ENCODE measurements at regions not wholly inside any gene's neighbourhood (a gene's known extent, or its start where the extent isn't known, plus 50 kb on each side); places are given as distances from the start of the nearest gene placed in this dataset.

- no peaks in the 10 kb centered on the region for H3K27me3 Mint-ChIP-seq (ENCODE audit: low read depth)
- no peak overlapping the region for H3K27ac Mint-ChIP-seq
- no peak overlapping the region for H3K4me3 Mint-ChIP-seq
- no peaks in the 10 kb centered on the region for H3K36me3 Mint-ChIP-seq (ENCODE audit: insufficient read depth in 2 of 2)
- no peaks in the 10 kb centered on the region for H3K9me3 Mint-ChIP-seq
- ATAC-seq (replicated peaks in 1 of 2), result peak; percentile 54 to 70
- DNase-seq, result peak; percentile 16 to 21
- peaks cover 17% of the 10 kb centered on the region for H3K4me1 Mint-ChIP-seq (ENCODE audit: low read depth)
Measured at GRCh38 chr2:37555457-37555856, 116.0 kb downstream of the CDC42EP3 start.

GRCh38 chr2:37556256-37556655 lies 115.2 kb downstream of the CDC42EP3 start:
- Mint-ChIP-seq H3K9me3 (no peaks in the 10 kb centered on the region), H3K36me3 (ENCODE audit: insufficient read depth in 2 of 2) (no peaks in the 10 kb centered on the region), H3K27me3 (ENCODE audit: low read depth) (no peaks in the 10 kb centered on the region), H3K4me1 (ENCODE audit: low read depth) (peaks cover 22% of the 10 kb centered on the region), H3K4me3 (no peak overlapping the region), H3K27ac (no peak overlapping the region)
- no peak for ATAC-seq (replicated peaks in 1 of 2)
- no peak for DNase-seq

DNA sequence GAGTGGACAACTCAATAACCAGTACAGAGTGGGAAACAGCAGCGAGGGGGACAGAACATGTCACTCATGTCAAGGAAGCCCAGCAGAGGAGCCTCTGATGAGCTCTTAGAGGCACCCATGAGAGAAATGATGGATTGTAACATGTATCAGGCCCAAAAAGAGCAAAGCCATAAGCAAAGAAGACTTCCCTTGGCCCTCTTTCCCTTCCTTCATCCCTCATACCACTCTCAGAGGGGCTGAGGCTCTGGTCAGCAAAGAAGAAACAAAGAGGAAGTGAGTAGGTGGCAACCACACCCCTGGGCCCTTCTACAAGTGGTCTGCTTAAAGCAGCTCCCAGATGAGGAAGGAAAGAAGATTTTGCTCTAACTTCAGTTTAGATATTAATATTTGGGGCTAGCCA lies 112.8 kb downstream of the CDC42EP3 start:
- Mint-ChIP-seq H3K36me3 (ENCODE audit: insufficient read depth in 2 of 2) (no peaks in the 10 kb centered on the region), H3K4me3 (no peak overlapping the region), H3K9me3 (no peaks in the 10 kb centered on the region), H3K4me1 (ENCODE audit: low read depth) (peaks cover 32% of the 10 kb centered on the region), H3K27me3 (ENCODE audit: low read depth) (no peaks in the 10 kb centered on the region), H3K27ac (no peak overlapping the region)
- ATAC-seq (replicated peaks in 1 of 2) (no peak), DNase-seq (no peak)

DNA sequence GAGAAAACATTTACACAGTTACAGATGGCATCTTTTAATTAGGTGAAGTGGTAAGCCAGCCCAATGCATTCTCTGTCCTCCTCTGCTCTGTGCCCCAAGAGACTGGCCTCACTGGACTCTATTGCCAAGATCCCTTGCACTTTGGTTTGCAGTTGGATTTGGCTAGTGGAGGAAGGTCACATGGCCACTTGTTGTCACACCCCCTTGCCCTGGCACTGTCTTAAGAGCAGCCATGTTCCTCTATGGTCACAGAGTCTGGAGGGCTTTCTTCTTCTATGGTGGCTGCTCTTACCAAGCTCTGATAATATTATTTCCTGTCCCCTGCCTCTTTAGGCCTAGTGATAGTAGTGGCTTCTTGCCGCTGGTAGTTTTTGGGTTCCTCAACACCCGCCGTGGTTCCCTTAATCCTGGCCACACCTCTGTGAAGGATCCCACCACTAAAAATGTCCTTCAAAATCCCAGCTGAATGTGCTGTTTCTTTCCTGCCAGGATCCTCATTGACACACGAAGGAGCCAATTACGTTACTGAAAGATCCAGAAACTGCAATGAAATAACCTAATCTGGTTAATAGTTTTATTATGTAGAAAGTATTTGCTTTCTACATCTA lies 111.1 kb downstream of the CDC42EP3 start:
- H3K4me3 Mint-ChIP-seq, result no peak overlapping the region
- no peak for DNase-seq
- H3K36me3 Mint-ChIP-seq (ENCODE audit: insufficient read depth in 2 of 2), result no peaks in the 10 kb centered on the region
- H3K9me3 Mint-ChIP-seq, result no peaks in the 10 kb centered on the region
- H3K4me1 Mint-ChIP-seq (ENCODE audit: low read depth), result peaks cover 32% of the 10 kb centered on the region
- H3K27me3 Mint-ChIP-seq (ENCODE audit: low read depth), result no peaks in the 10 kb centered on the region
- no peak overlapping the region for H3K27ac Mint-ChIP-seq
- no peak for ATAC-seq (replicated peaks in 1 of 2)

GRCh38 chr2:37560863-37561614 lies 110.4 kb downstream of the CDC42EP3 start:
- no peak for ATAC-seq (replicated peaks in 1 of 2)

DNA sequence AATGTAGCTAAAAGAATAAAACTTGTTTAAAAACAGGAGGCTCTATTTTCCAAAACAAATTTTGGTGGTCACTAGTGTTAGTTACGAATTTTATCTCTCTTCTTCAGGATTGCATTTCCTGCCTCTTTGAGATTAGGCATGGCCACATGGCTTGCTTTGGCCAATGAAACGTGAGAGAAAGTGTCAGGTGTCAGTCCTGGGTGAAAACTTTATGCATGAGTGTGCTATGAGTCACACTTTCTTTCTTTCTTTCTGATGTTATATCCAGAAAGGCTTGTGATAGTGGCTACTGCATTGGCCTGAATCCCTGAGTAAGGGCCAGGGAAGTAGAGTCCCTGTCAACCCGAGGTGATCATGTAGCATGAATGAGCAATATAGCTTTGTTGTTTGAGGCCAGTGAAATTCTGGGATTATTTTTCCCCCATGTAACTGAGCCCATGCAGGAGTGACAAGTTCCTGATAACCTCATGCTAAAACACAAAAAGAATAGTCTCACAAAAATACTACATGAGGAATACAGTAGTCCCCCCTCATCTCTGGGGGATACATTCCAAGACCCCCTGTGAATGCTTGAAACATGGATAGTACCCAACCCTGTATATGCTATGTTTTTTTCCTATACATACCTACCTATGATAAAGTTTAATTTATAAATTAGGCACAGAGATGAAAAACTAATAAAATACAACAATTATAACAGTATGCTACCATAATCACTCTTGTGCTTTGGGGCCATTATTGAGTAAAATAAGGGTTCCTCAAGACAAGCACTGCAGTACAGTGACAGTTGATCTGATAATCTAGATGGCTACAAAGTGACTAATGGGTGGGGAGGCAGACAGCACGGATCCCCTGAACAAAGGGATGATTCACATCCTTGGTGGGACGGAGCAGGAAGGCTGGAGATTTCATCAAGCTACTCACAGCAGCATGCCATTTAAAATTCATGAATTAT lies 109.5 kb downstream of the CDC42EP3 start:
- H3K27ac Mint-ChIP-seq, result no peak overlapping the region
- H3K9me3 Mint-ChIP-seq, result peaks cover 0 to 2% of the 10 kb centered on the region in 2 donors
- H3K36me3 Mint-ChIP-seq (ENCODE audit: insufficient read depth in 2 of 2), result peaks cover 0 to 2% of the 10 kb centered on the region in 2 donors
- peaks cover 32% of the 10 kb centered on the region for H3K4me1 Mint-ChIP-seq (ENCODE audit: low read depth)
- no peak overlapping the region for H3K4me3 Mint-ChIP-seq
- peak; percentile 95 to 98 for ATAC-seq (replicated peaks in 1 of 2)
- DNase-seq, result peak; percentile 38 to 49
- no peaks in the 10 kb centered on the region for H3K27me3 Mint-ChIP-seq (ENCODE audit: low read depth)

More at GRCh38 chr2:37560863-37561614, 110.4 kb downstream of the CDC42EP3 start:
- DNase-seq, result no peak
- Mint-ChIP-seq H3K27ac (no peak overlapping the region), H3K36me3 (ENCODE audit: insufficient read depth in 2 of 2) (no peaks in the 10 kb centered on the region), H3K9me3 (no peaks in the 10 kb centered on the region), H3K4me1 (ENCODE audit: low read depth) (peaks cover 32% of the 10 kb centered on the region), H3K4me3 (no peak overlapping the region), H3K27me3 (ENCODE audit: low read depth) (no peaks in the 10 kb centered on the region)

DNA sequence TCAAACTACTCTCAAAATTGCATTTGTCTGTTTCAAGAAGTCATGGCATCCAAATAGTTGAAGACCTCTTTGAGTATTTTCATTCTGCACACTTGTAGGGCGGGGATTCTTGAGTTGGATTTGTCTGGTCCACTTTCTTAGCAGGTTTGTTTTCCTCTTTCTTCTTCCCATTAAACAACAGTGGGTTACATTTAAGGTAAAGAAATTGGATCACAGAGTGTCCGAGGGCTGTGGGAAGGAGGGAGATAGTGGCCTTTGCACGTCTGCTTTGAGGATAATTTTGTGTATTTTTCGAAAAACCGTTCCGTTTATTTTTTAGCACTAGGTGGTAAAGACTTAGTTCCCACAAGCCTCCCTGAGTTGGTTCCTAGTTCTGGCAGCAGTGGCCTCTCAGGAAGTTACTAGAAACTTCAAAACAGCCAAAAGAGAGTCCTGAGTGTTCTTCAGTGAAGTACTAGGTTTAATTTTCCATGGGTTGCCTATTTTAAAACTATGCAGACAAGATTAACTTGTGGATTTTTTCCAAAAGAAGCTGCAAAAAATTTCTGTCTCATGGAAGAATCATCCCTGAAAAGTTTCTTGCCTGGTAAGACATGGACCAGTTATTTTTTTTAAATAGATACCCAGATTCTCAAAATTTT lies 107.9 kb downstream of the CDC42EP3 start:
- Mint-ChIP-seq H3K27me3 (ENCODE audit: low read depth) (no peaks in the 10 kb centered on the region), H3K36me3 (ENCODE audit: insufficient read depth in 2 of 2) (peaks cover 0 to 2% of the 10 kb centered on the region in 2 donors), H3K27ac (no peak overlapping the region), H3K4me1 (ENCODE audit: low read depth) (peaks cover 33% of the 10 kb centered on the region), H3K4me3 (no peak overlapping the region), H3K9me3 (peaks cover 0 to 2% of the 10 kb centered on the region in 2 donors)
- no peak for ATAC-seq (replicated peaks in 1 of 2)
- no peak for DNase-seq

GRCh38 chr2:37564356-37564755 lies 107.1 kb downstream of the CDC42EP3 start:
- DNase-seq (no peak), ATAC-seq (replicated peaks in 1 of 2) (no peak)
- no peak overlapping the region for H3K4me3 Mint-ChIP-seq
- peaks cover 37% of the 10 kb centered on the region for H3K4me1 Mint-ChIP-seq (ENCODE audit: low read depth)
- peaks cover 0 to 2% of the 10 kb centered on the region in 2 donors for H3K9me3 Mint-ChIP-seq
- H3K36me3 Mint-ChIP-seq (ENCODE audit: insufficient read depth in 2 of 2), result peaks cover 0 to 2% of the 10 kb centered on the region in 2 donors
- no peak overlapping the region for H3K27ac Mint-ChIP-seq
- no peaks in the 10 kb centered on the region for H3K27me3 Mint-ChIP-seq (ENCODE audit: low read depth)

DNA sequence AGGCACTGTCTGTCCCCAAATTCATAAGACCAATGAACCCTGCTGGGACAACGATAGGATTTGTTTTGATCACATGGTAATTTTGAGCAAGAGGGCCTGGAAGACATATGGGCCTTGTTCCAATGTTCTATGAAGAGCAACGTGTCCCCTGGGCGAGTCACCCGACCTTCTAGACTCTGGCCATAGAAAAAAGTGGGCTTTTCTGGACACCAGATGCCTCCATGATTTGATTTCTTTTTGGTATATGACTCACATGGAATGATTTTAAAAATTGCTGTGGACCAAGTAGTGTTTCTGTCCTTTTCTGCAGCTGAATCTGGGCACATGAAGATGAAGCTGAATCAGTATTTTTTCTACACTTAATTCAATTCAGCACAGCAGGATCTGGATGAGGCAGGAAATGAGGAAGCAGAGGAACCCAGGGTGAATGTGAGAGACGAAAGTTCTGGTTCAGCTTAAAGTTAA lies 104.9 kb downstream of the CDC42EP3 start:
- H3K4me3 Mint-ChIP-seq, result no peak overlapping the region
- peaks cover 0 to 2% of the 10 kb centered on the region in 2 donors for H3K9me3 Mint-ChIP-seq
- ATAC-seq (replicated peaks in 1 of 2) (no peak), DNase-seq (no peak)
- no peak overlapping the region for H3K27ac Mint-ChIP-seq
- H3K4me1 Mint-ChIP-seq (ENCODE audit: low read depth), result peaks cover 47% of the 10 kb centered on the region
- peaks cover 0 to 2% of the 10 kb centered on the region in 2 donors for H3K36me3 Mint-ChIP-seq (ENCODE audit: insufficient read depth in 2 of 2)
- peaks cover 6% of the 10 kb centered on the region for H3K27me3 Mint-ChIP-seq (ENCODE audit: low read depth)

GRCh38 chr2:37568565-37568964 lies 102.9 kb downstream of the CDC42EP3 start:
- peaks cover 0 to 2% of the 10 kb centered on the region in 2 donors for H3K9me3 Mint-ChIP-seq
- DNase-seq (no peak), ATAC-seq (replicated peaks in 1 of 2) (no peak)
- H3K27me3 Mint-ChIP-seq (ENCODE audit: low read depth), result peaks cover 6% of the 10 kb centered on the region
- peaks cover 31% of the 10 kb centered on the region for H3K4me1 Mint-ChIP-seq (ENCODE audit: low read depth)
- H3K27ac Mint-ChIP-seq, result peak overlapping the region; percentile 55
- H3K4me3 Mint-ChIP-seq, result peak overlapping the region in 1 of 2 donors; percentile 46
- H3K36me3 Mint-ChIP-seq (ENCODE audit: insufficient read depth in 2 of 2), result peaks cover 0 to 2% of the 10 kb centered on the region in 2 donors

- H3K27ac Mint-ChIP-seq, result no peak overlapping the region
- H3K4me3 Mint-ChIP-seq, result no peak overlapping the region
- peaks cover 0 to 2% of the 10 kb centered on the region in 2 donors for H3K36me3 Mint-ChIP-seq (ENCODE audit: insufficient read depth in 2 of 2)
- peaks cover 0 to 2% of the 10 kb centered on the region in 2 donors for H3K9me3 Mint-ChIP-seq
- peaks cover 6% of the 10 kb centered on the region for H3K27me3 Mint-ChIP-seq (ENCODE audit: low read depth)
- H3K4me1 Mint-ChIP-seq (ENCODE audit: low read depth), result peaks cover 35% of the 10 kb centered on the region
- ATAC-seq (replicated peaks in 1 of 2), result no peak
- no peak for DNase-seq
Measured at GRCh38 chr2:37569131-37569823, 102.2 kb downstream of the CDC42EP3 start.
